K562 (cell line): ENCODE measurements at regions not wholly inside any gene's neighbourhood (a gene's known extent, or its start where the extent isn't known, plus 50 kb on each side); places are given as distances from the start of the nearest gene placed in this dataset.

ENCODE experiments used
- CXXC5 ChIP-seq: fragments of 250-450 bp; sonication (Bioruptor Pico); IDR thresholded peaks from 2 replicates; pipeline ENCODE4 v1.8.0; 2022; ENCODE audit warnings: inconsistent platforms, mild to moderate bottlenecking, moderate library complexity
- HDAC6 ChIP-seq: IDR thresholded peaks from 2 replicates; pipeline ENCODE4 v1.6.1; 2012; ENCODE audit warnings: low read depth, mild to moderate bottlenecking, control low read depth, inconsistent platforms, low read length, moderate library complexity
- HSF4 ChIP-seq: fragments of 250-450 bp; sonication (Bioruptor Pico); IDR thresholded peaks from 2 replicates; pipeline ENCODE4 v2.1.2; 2022; ENCODE audit warnings: mild to moderate bottlenecking, moderate library complexity, borderline replicate concordance
- MCM5 ChIP-seq: fragments of 450-650 bp; IDR thresholded peaks from 2 replicates; pipeline ENCODE4 v1.6.1; 2016; ENCODE audit warnings: low read depth
- NR2C2 ChIP-seq, 2 experiments: fragments of 200-800 bp in 1 of 2; sonication (Bioruptor generic) in 1 of 2; sonication (generic) in 1 of 2; formaldehyde crosslinking in 1 of 2; IDR thresholded peaks; 2 replicates each; pipeline versions ENCODE4 v1.6.1 to v1.8.0; 2016 to 2022; ENCODE audit warnings: mild to moderate bottlenecking in 1 of 2, missing compliant biosample characterization in 1 of 2, missing genetic modification characterization in 1 of 2, missing genetic modification reagents in 1 of 2
- NRF1 ChIP-seq, 2 experiments: fragments of 450-650 bp; IDR thresholded peaks in 1 of 2; conservative IDR thresholded peaks in 1 of 2; 2 replicates each; pipeline ENCODE4 v1.6.1; 2014; ENCODE audit warnings: mild to moderate bottlenecking in 2 of 2
- POLR2AphosphoS5 ChIP-seq: IDR thresholded peaks from 2 replicates; pipeline ENCODE4 v1.6.1; 2011; ENCODE audit warnings: mild to moderate bottlenecking, low read depth, low read length, moderate library complexity; ENCODE audit not compliant: control insufficient read depth, insufficient read depth
- RBM39 ChIP-seq: fragments of 200-400 bp; formaldehyde crosslinking; optimal IDR thresholded peaks from 2 replicates; pipeline ENCODE3; 2018; ENCODE audit warnings: low read depth, low read length
- RUNX1 ChIP-seq: sonication (generic); IDR thresholded peaks from 2 replicates; pipeline ENCODE4 v1.6.1; 2016; ENCODE audit warnings: antibody characterized with exemption, low read depth
- STAT5A ChIP-seq: IDR thresholded peaks from 2 replicates; pipeline ENCODE4 v1.6.1; 2012; ENCODE audit warnings: low read length, inconsistent platforms, borderline replicate concordance
- ZBTB1 ChIP-seq: sonication (generic); formaldehyde crosslinking; IDR thresholded peaks from 2 replicates; pipeline ENCODE4 v1.8.1; 2023; ENCODE audit warnings: missing genetic modification reagents, low read depth, mild to moderate bottlenecking, borderline replicate concordance
- ZNF133 ChIP-seq: fragments of 250-450 bp; sonication (Bioruptor Pico); IDR thresholded peaks from 2 replicates; pipeline ENCODE4 v1.4.0; 2020; ENCODE audit warnings: mild to moderate bottlenecking
- ZNF3 ChIP-seq: fragments of 250-450 bp; sonication (Bioruptor Pico); IDR thresholded peaks from 2 replicates; pipeline ENCODE4 v1.5.0; 2021; ENCODE audit warnings: mild to moderate bottlenecking, moderate library complexity
- ZNF507 ChIP-seq: conservative IDR thresholded peaks from 2 replicates; pipeline ENCODE4 v1.6.1; 2017; ENCODE audit warnings: missing genetic modification characterization, missing compliant biosample characterization
- ZNF785 ChIP-seq: fragments of 250-450 bp; sonication (Bioruptor Pico); IDR thresholded peaks from 2 replicates; pipeline ENCODE4 v1.4.0; 2020; ENCODE audit warnings: mild to moderate bottlenecking
- TF ChIP-seq, protein P1 (sequence below): fragments of 450-650 bp; formaldehyde crosslinking; IDR thresholded peaks from 2 replicates; pipeline ENCODE4 v1.4.0; 2020; ENCODE audit warnings: mild to moderate bottlenecking, moderate library complexity
- TF ChIP-seq, protein P2 (sequence below): fragments of 200-800 bp; sonication (Bioruptor generic); IDR thresholded peaks from 2 replicates; pipeline ENCODE4 v1.6.1; 2017; ENCODE audit warnings: missing genetic modification characterization, missing compliant biosample characterization
- TF ChIP-seq, protein P3 (sequence below): sonication (generic); formaldehyde crosslinking; IDR thresholded peaks from 2 replicates; pipeline ENCODE4 v1.8.0; 2022; ENCODE audit warnings: missing genetic modification reagents, mild to moderate bottlenecking, moderate library complexity, borderline replicate concordance
- TF ChIP-seq, protein P4 (sequence below): fragments of 250-450 bp; sonication (Bioruptor Pico); IDR thresholded peaks from 2 replicates; pipeline ENCODE4 v1.8.0; 2022; ENCODE audit warnings: moderate library complexity, mild to moderate bottlenecking, inconsistent platforms
- TF ChIP-seq, protein P5 (sequence below): fragments of 250-450 bp; sonication (Bioruptor Pico); IDR thresholded peaks from 2 replicates; pipeline ENCODE4 v1.5.0; 2021
- TF ChIP-seq, protein P6 (sequence below): fragments of 450-650 bp; conservative IDR thresholded peaks from 2 replicates; pipeline ENCODE4 v1.6.1; 2016; ENCODE audit warnings: missing genetic modification characterization, low read depth, mild to moderate bottlenecking, missing compliant biosample characterization, moderate library complexity

DNA sequence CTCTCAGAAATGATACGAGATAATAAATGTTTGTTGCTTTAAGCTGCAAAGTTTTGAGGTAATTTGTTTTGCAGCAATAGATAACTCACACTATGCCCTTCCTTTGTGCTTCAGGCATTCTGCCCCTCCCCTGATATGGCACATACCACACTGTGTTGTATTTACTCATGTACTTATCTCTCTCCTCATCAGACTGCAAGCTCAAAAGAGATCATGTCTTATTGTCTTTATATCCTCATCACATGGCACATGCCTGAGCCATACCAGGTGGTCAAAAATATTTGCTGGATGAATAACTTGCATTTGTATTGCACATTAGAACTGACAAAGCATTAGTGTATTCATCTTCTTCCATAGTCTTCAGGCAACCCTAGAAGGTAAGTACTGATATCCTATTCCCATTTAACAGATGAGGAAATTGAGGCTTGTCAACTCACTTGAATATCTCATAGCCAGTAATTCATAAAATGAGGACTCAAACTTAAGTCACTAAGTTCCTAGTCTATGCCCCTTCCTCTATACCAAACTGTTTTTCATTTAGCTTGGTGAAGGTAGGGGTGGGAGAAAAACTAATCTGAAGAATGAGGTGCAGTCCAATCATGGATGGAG is 83.9 kb upstream of the EED start (continued):
- no peak for TF ChIP-seq CXXC5
- TF ChIP-seq, protein P1, sequence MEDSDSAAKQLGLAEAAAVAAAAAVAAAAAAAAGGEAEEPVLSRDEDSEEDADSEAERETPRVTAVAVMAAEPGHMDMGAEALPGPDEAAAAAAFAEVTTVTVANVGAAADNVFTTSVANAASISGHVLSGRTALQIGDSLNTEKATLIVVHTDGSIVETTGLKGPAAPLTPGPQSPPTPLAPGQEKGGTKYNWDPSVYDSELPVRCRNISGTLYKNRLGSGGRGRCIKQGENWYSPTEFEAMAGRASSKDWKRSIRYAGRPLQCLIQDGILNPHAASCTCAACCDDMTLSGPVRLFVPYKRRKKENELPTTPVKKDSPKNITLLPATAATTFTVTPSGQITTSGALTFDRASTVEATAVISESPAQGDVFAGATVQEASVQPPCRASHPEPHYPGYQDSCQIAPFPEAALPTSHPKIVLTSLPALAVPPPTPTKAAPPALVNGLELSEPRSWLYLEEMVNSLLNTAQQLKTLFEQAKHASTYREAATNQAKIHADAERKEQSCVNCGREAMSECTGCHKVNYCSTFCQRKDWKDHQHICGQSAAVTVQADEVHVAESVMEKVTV = no peak
- no peak for TF ChIP-seq ZNF3
- TF ChIP-seq NRF1 (conservative IDR thresholded peaks at IDR 0.05 in 1 of 2, IDR thresholded peaks at IDR 0.05 in 1 of 2) = no peak
- TF ChIP-seq HDAC6 = no peak
- TF ChIP-seq POLR2AphosphoS5 = no peak
- TF ChIP-seq, protein P2, sequence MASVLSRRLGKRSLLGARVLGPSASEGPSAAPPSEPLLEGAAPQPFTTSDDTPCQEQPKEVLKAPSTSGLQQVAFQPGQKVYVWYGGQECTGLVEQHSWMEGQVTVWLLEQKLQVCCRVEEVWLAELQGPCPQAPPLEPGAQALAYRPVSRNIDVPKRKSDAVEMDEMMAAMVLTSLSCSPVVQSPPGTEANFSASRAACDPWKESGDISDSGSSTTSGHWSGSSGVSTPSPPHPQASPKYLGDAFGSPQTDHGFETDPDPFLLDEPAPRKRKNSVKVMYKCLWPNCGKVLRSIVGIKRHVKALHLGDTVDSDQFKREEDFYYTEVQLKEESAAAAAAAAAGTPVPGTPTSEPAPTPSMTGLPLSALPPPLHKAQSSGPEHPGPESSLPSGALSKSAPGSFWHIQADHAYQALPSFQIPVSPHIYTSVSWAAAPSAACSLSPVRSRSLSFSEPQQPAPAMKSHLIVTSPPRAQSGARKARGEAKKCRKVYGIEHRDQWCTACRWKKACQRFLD (CRISPR knock-in tag) = no peak; the same call in 1 of the 2 replicates
- TF ChIP-seq, protein P3, sequence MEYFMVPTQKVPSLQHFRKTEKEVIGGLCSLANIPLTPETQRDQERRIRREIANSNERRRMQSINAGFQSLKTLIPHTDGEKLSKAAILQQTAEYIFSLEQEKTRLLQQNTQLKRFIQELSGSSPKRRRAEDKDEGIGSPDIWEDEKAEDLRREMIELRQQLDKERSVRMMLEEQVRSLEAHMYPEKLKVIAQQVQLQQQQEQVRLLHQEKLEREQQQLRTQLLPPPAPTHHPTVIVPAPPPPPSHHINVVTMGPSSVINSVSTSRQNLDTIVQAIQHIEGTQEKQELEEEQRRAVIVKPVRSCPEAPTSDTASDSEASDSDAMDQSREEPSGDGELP (CRISPR knock-in tag) = no peak
- TF ChIP-seq ZNF133 (CRISPR knock-in tag) = no peak
- no peak for TF ChIP-seq NR2C2 (CRISPR knock-in tag; IDR thresholded peaks at IDR 0.05)
- TF ChIP-seq NR2C2 (tag; IDR thresholded peaks at IDR 0.05) = no peak
- TF ChIP-seq MCM5 = no peak
- TF ChIP-seq HSF4 = no peak; the same call in 1 of the 2 replicates
- TF ChIP-seq ZNF785 = no peak
- TF ChIP-seq ZNF507 (tag) = no peak
- no peak for TF ChIP-seq ZBTB1 (CRISPR knock-in tag)
- no peak for TF ChIP-seq RBM39
- no peak for TF ChIP-seq RUNX1
- TF ChIP-seq, protein P4, sequence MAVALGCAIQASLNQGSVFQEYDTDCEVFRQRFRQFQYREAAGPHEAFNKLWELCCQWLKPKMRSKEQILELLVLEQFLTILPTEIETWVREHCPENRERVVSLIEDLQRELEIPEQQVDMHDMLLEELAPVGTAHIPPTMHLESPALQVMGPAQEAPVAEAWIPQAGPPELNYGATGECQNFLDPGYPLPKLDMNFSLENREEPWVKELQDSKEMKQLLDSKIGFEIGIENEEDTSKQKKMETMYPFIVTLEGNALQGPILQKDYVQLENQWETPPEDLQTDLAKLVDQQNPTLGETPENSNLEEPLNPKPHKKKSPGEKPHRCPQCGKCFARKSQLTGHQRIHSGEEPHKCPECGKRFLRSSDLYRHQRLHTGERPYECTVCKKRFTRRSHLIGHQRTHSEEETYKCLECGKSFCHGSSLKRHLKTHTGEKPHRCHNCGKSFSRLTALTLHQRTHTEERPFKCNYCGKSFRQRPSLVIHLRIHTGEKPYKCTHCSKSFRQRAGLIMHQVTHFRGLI = no peak
- TF ChIP-seq, protein P5, sequence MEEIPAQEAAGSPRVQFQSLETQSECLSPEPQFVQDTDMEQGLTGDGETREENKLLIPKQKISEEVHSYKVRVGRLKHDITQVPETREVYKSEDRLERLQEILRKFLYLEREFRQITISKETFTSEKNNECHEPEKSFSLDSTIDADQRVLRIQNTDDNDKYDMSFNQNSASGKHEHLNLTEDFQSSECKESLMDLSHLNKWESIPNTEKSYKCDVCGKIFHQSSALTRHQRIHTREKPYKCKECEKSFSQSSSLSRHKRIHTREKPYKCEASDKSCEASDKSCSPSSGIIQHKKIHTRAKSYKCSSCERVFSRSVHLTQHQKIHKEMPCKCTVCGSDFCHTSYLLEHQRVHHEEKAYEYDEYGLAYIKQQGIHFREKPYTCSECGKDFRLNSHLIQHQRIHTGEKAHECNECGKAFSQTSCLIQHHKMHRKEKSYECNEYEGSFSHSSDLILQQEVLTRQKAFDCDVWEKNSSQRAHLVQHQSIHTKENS = no peak
- TF ChIP-seq, protein P6, sequence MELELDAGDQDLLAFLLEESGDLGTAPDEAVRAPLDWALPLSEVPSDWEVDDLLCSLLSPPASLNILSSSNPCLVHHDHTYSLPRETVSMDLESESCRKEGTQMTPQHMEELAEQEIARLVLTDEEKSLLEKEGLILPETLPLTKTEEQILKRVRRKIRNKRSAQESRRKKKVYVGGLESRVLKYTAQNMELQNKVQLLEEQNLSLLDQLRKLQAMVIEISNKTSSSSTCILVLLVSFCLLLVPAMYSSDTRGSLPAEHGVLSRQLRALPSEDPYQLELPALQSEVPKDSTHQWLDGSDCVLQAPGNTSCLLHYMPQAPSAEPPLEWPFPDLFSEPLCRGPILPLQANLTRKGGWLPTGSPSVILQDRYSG = no peak
- no peak for TF ChIP-seq STAT5A
